ENCODE measurements at regions not wholly inside any gene's neighbourhood (a gene's known extent, or its start where the extent isn't known, plus 50 kb on each side); places are given as distances from the start of the nearest gene placed in this dataset.
"Not testable (repeated sequence)": the region's sequence is repeated elsewhere in the genome, so short reads cannot be mapped to it uniquely, and the experiment has no call there.

- no peak for TF ChIP-seq POLR2A (IDR thresholded peaks at IDR 0.05; ENCODE audit: low read depth, low read length)
- DNase-seq (ENCODE audit: insufficient read length, low spot score) = no peak
- FAIRE-seq = no peak
These were observed 56.8 kb upstream of the LANCL2 start for GRCh38 chr7:55308186-55308929.

- FAIRE-seq (no peak), DNase-seq (ENCODE audit: insufficient read length, low spot score) (no peak)
- TF ChIP-seq POLR2A (IDR thresholded peaks at IDR 0.05; ENCODE audit: low read depth, low read length) = no peak
These were observed 55.8 kb upstream of the LANCL2 start for GRCh38 chr7:55309040-55309991.

GRCh38 chr7:55310287-55311025 lies 54.7 kb upstream of the LANCL2 start:
- no peak for DNase-seq (ENCODE audit: insufficient read length, low spot score)
- no peak for FAIRE-seq
- TF ChIP-seq POLR2A (IDR thresholded peaks at IDR 0.05; ENCODE audit: low read depth, low read length) = no peak

GRCh38 chr7:55311892-55312291 lies 53.2 kb upstream of the LANCL2 start:
- DNase-seq (ENCODE audit: insufficient read length, low spot score); FAIRE-seq: not testable (repeated sequence)

GRCh38 chr7:55313671-55314070 lies 51.5 kb upstream of the LANCL2 start:
- not testable (repeated sequence) for FAIRE-seq; DNase-seq (ENCODE audit: insufficient read length, low spot score)

- FAIRE-seq (no peak), DNase-seq (ENCODE audit: insufficient read length, low spot score) (no peak)
- no peak for TF ChIP-seq POLR2A (IDR thresholded peaks at IDR 0.05; ENCODE audit: low read depth, low read length)
These were observed 50.2 kb upstream of the LANCL2 start for GRCh38 chr7:55314967-55315366.

All from H54 (cell line).